ENCODE measurements at regions not wholly inside any gene's neighbourhood (a gene's known extent, or its start where the extent isn't known, plus 50 kb on each side); places are given as distances from the start of the nearest gene placed in this dataset.

GRCh38 chr5:15383469-15383868 is 116.5 kb upstream of the FBXL7 start:
- TF ChIP-seq, protein P1, sequence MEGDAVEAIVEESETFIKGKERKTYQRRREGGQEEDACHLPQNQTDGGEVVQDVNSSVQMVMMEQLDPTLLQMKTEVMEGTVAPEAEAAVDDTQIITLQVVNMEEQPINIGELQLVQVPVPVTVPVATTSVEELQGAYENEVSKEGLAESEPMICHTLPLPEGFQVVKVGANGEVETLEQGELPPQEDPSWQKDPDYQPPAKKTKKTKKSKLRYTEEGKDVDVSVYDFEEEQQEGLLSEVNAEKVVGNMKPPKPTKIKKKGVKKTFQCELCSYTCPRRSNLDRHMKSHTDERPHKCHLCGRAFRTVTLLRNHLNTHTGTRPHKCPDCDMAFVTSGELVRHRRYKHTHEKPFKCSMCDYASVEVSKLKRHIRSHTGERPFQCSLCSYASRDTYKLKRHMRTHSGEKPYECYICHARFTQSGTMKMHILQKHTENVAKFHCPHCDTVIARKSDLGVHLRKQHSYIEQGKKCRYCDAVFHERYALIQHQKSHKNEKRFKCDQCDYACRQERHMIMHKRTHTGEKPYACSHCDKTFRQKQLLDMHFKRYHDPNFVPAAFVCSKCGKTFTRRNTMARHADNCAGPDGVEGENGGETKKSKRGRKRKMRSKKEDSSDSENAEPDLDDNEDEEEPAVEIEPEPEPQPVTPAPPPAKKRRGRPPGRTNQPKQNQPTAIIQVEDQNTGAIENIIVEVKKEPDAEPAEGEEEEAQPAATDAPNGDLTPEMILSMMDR (IDR thresholded peaks at IDR 0.05), result peak in 1 of 3 experiments; percentile 23
- TF ChIP-seq POLR2A (IDR thresholded peaks at IDR 0.05) (no peak), POLR2AphosphoS5 (IDR thresholded peaks at IDR 0.05; ENCODE audit: insufficient read depth in 1 of 2, low read depth in 1 of 2) (no peak)

All from vagina (tissue), 2 donors.